ENCODE measurements at regions not wholly inside any gene's neighbourhood (a gene's known extent, or its start where the extent isn't known, plus 50 kb on each side); places are given as distances from the start of the nearest gene placed in this dataset.

- no peak overlapping the region for H3K27ac ChIP-seq
- no peak for DNase-seq
- intact Hi-C loops (cut with DNase I) = no loop called here
- no peaks in the 10 kb centered on the region for H3K27me3 ChIP-seq
- H3K9me3 ChIP-seq = no peaks in the 10 kb centered on the region
- H3K4me1 ChIP-seq = peaks cover 11% of the 10 kb centered on the region in 2 donors
- no peak overlapping the region for H3K4me3 ChIP-seq (replicated peaks in 1 of 3)
- H3K36me3 ChIP-seq = no peaks in the 10 kb centered on the region
- 65 to 69% methylated on average over 4 of the region's 4 CpGs for WGBS, 2 donors
- TF ChIP-seq CTCF (IDR thresholded peaks at IDR 0.05) = no peak
- TF ChIP-seq POLR2A (IDR thresholded peaks at IDR 0.05) = no peak
Observed at GRCh38 chr22:27439131-27439530, 362.4 kb downstream of the MN1 start.

GRCh38 chr22:27440304-27440865 lies 361.2 kb downstream of the MN1 start:
- no peak overlapping the region for H3K4me3 ChIP-seq (replicated peaks in 1 of 3)
- no peak overlapping the region for H3K27ac ChIP-seq
- no peaks in the 10 kb centered on the region for H3K27me3 ChIP-seq
- 62 to 72% methylated on average over 6 of the region's 6 CpGs for WGBS, 2 donors
- no peaks in the 10 kb centered on the region for H3K9me3 ChIP-seq
- DNase-seq = no peak
- H3K4me1 ChIP-seq = peaks cover 11% of the 10 kb centered on the region in 2 donors
- intact Hi-C loops (cut with DNase I) = no loop called here
- TF ChIP-seq POLR2A (IDR thresholded peaks at IDR 0.05) = no peak
- TF ChIP-seq CTCF (IDR thresholded peaks at IDR 0.05) = no peak
- no peaks in the 10 kb centered on the region for H3K36me3 ChIP-seq

GRCh38 chr22:27441706-27442475 lies 359.7 kb downstream of the MN1 start:
- Histone ChIP-seq H3K4me3 (replicated peaks in 1 of 3) (no peak overlapping the region), H3K36me3 (no peaks in the 10 kb centered on the region), H3K27me3 (no peaks in the 10 kb centered on the region), H3K27ac (no peak overlapping the region), H3K9me3 (no peaks in the 10 kb centered on the region), H3K4me1 (peaks cover 11% of the 10 kb centered on the region in 2 donors)
- DNase-seq = no peak
- intact Hi-C loops (cut with DNase I) = no loop called here
- TF ChIP-seq POLR2A (IDR thresholded peaks at IDR 0.05) = no peak
- no peak for TF ChIP-seq CTCF (IDR thresholded peaks at IDR 0.05)
- 81% methylated on average over 22 of the region's 22 CpGs for WGBS, 2 donors

GRCh38 chr22:27443306-27443705 lies 358.2 kb downstream of the MN1 start:
- TF ChIP-seq CTCF (IDR thresholded peaks at IDR 0.05) (no peak), POLR2A (IDR thresholded peaks at IDR 0.05) (no peak)
- no peaks in the 10 kb centered on the region for H3K9me3 ChIP-seq

GRCh38 chr22:27445881-27446280 lies 355.7 kb downstream of the MN1 start:
- 70 to 89% methylated on average over 3 to 8 of the region's 10 CpGs for WGBS, 2 donors
- H3K27me3 ChIP-seq = no peaks in the 10 kb centered on the region
- no peak for TF ChIP-seq POLR2A (IDR thresholded peaks at IDR 0.05)
- no peak for TF ChIP-seq CTCF (IDR thresholded peaks at IDR 0.05)
- no peaks in the 10 kb centered on the region for H3K9me3 ChIP-seq
- intact Hi-C loops (cut with DNase I) = no loop called here
- no peaks in the 10 kb centered on the region for H3K4me1 ChIP-seq
- no peaks in the 10 kb centered on the region for H3K36me3 ChIP-seq
- no peak overlapping the region for H3K27ac ChIP-seq
- H3K4me3 ChIP-seq (replicated peaks in 1 of 3) = no peak overlapping the region
- DNase-seq = no peak

More at GRCh38 chr22:27443306-27443705, 358.2 kb downstream of the MN1 start:
- no peak overlapping the region for H3K4me3 ChIP-seq (replicated peaks in 1 of 3)
- no peak overlapping the region for H3K27ac ChIP-seq
- 76 to 77% methylated on average over 7 of the region's 7 CpGs for WGBS, 2 donors
- no peaks in the 10 kb centered on the region for H3K27me3 ChIP-seq
- peaks cover 7 to 8% of the 10 kb centered on the region in 2 donors for H3K4me1 ChIP-seq
- DNase-seq = no peak
- no peaks in the 10 kb centered on the region for H3K36me3 ChIP-seq
- intact Hi-C loops (cut with DNase I) = no loop called here
